ENCODE measurements at regions not wholly inside any gene's neighbourhood (a gene's known extent, or its start where the extent isn't known, plus 50 kb on each side); places are given as distances from the start of the nearest gene placed in this dataset.

DNA sequence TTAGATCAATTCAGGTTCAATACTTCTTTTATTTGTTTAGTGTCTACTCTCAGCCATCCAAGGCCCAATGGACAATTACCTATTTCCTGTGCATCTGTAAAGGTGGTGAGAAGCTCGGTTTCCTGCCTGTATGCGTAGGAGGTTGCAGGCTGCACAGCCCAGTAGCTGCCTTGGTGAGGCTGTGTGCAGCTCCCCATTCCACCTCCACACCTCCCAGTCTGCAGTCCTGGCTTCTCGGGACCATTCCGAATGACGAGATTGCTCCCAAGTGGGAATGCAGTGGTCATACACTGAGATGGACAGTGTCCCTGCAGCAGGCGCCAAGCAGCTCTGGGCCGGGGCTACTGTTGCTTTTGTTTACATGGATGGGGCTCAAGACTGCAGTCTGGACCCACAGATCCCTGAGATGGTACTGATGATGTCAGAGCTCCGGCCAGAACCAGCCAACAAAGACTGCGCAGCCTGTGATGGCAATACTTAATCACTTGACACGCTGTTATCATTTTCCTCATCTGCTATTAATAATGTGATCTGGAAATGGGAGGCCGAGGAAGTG, 206.1 kb upstream of the IRX1 start:
- H3K79me2 ChIP-seq (ENCODE audit: insufficient read depth, low read length) = no peaks in the 10 kb centered on the region
- WGBS (ENCODE audit: insufficient coverage) = 85% methylated on average over 4 of the region's 11 CpGs
- Mint-ChIP-seq H3K27me3 (ENCODE audit: low read depth in 3 of 3) (peaks cover 0 to 3% (median 0%) of the 10 kb centered on the region in 3 donors), H3K27ac (no peak overlapping the region), H3K36me3 (no peaks in the 10 kb centered on the region), H3K9me3 (peaks cover 0 to 31% (median 8%) of the 10 kb centered on the region in 7 donors), H3K4me1 (no peaks in the 10 kb centered on the region), H3K4me3 (no peak overlapping the region)
- no peaks in the 10 kb centered on the region for H3K27me3 ChIP-seq (ENCODE audit: control insufficient read depth in 2 of 2, insufficient read depth in 2 of 2, low read length in 2 of 2)
- no peak overlapping the region for H3K9ac ChIP-seq (ENCODE audit: insufficient read depth, low read length, poor library complexity, severe bottlenecking)
- H3K27ac ChIP-seq (ENCODE audit: low read depth in 1 of 2, low read length in 2 of 2) = no peak overlapping the region
- H3K4me3 ChIP-seq (replicated peaks in 1 of 3; ENCODE audit: low read depth in 2 of 3, low read length in 3 of 3) = no peak overlapping the region
- H4K20me1 ChIP-seq (ENCODE audit: insufficient read depth, low read length) = no peaks in the 10 kb centered on the region
- H3K36me3 ChIP-seq (replicated peaks in 1 of 2; ENCODE audit: control insufficient read depth in 1 of 2, insufficient read depth in 2 of 2, low read length in 2 of 2) = no peaks in the 10 kb centered on the region
- H3K4me2 ChIP-seq (replicated peaks; ENCODE audit: extremely low read depth, low read length, poor library complexity, severe bottlenecking) = no peak overlapping the region
- H3K4me1 ChIP-seq (ENCODE audit: control insufficient read depth in 1 of 2, insufficient read depth in 2 of 2, low read length in 2 of 2) = no peaks in the 10 kb centered on the region
- no peak for DNase-seq
- TF ChIP-seq, protein P1, sequence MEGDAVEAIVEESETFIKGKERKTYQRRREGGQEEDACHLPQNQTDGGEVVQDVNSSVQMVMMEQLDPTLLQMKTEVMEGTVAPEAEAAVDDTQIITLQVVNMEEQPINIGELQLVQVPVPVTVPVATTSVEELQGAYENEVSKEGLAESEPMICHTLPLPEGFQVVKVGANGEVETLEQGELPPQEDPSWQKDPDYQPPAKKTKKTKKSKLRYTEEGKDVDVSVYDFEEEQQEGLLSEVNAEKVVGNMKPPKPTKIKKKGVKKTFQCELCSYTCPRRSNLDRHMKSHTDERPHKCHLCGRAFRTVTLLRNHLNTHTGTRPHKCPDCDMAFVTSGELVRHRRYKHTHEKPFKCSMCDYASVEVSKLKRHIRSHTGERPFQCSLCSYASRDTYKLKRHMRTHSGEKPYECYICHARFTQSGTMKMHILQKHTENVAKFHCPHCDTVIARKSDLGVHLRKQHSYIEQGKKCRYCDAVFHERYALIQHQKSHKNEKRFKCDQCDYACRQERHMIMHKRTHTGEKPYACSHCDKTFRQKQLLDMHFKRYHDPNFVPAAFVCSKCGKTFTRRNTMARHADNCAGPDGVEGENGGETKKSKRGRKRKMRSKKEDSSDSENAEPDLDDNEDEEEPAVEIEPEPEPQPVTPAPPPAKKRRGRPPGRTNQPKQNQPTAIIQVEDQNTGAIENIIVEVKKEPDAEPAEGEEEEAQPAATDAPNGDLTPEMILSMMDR (IDR thresholded peaks at IDR 0.05) = no peak
- intact Hi-C loops (cut with micrococcal nuclease) = no loop called here
- peaks cover 6 to 17% of the 10 kb centered on the region in 2 donors for H3K9me3 ChIP-seq (replicated peaks in 1 of 2; ENCODE audit: control insufficient read depth in 1 of 2, insufficient read depth in 1 of 2, low read length in 2 of 2)
- no peak overlapping the region for H2AFZ ChIP-seq (ENCODE audit: insufficient read depth, low read depth, low read length, poor library complexity, severe bottlenecking)

DNA sequence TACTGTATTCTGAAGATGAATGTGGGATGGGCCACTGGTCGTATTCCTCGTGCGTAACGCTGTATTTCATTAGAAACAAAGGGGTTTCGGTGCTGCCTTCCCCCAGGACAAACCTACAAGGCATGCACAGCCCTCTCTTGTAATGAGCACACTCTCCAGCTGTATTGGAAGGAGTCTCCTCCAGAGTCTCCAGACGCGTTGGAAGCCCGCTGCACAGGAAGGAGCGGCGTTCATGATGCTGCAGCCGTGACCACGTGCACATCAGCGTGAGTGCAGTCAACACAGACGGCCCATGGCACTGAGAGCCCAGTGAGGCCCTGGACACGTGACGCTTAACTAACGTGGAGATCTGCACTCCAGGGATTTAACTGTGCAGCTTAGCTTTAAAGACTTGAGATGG, 209.0 kb upstream of the IRX1 start:
- Mint-ChIP-seq H3K27me3 (ENCODE audit: low read depth in 3 of 3) (peaks cover 0 to 2% (median 0%) of the 10 kb centered on the region in 3 donors), H3K36me3 (no peaks in the 10 kb centered on the region), H3K9me3 (peaks cover 1 to 44% (median 17%) of the 10 kb centered on the region in 7 donors), H3K4me3 (no peak overlapping the region), H3K27ac (no peak overlapping the region), H3K4me1 (no peaks in the 10 kb centered on the region)
- peaks cover 10 to 22% of the 10 kb centered on the region in 2 donors for H3K9me3 ChIP-seq (replicated peaks in 1 of 2; ENCODE audit: control insufficient read depth in 1 of 2, insufficient read depth in 1 of 2, low read length in 2 of 2)
- H3K27ac ChIP-seq (ENCODE audit: low read depth in 1 of 2, low read length in 2 of 2) = no peak overlapping the region
- TF ChIP-seq, protein P1 (IDR thresholded peaks at IDR 0.05) = no peak
- WGBS (ENCODE audit: insufficient coverage) = 96% methylated on average over 12 of the region's 17 CpGs
- no peak overlapping the region for H3K4me3 ChIP-seq (replicated peaks in 1 of 3; ENCODE audit: low read depth in 2 of 3, low read length in 3 of 3)
- no peak overlapping the region for H3K4me2 ChIP-seq (replicated peaks; ENCODE audit: extremely low read depth, low read length, poor library complexity, severe bottlenecking)
- H3K79me2 ChIP-seq (ENCODE audit: insufficient read depth, low read length) = no peaks in the 10 kb centered on the region
- H3K9ac ChIP-seq (ENCODE audit: insufficient read depth, low read length, poor library complexity, severe bottlenecking) = no peak overlapping the region
- no peaks in the 10 kb centered on the region for H4K20me1 ChIP-seq (ENCODE audit: insufficient read depth, low read length)
- intact Hi-C loops (cut with micrococcal nuclease) = no loop called here
- DNase-seq = no peak
- no peaks in the 10 kb centered on the region for H3K4me1 ChIP-seq (ENCODE audit: control insufficient read depth in 1 of 2, insufficient read depth in 2 of 2, low read length in 2 of 2)
- H3K36me3 ChIP-seq (replicated peaks in 1 of 2; ENCODE audit: control insufficient read depth in 1 of 2, insufficient read depth in 2 of 2, low read length in 2 of 2) = no peaks in the 10 kb centered on the region
- no peaks in the 10 kb centered on the region for H3K27me3 ChIP-seq (ENCODE audit: control insufficient read depth in 2 of 2, insufficient read depth in 2 of 2, low read length in 2 of 2)
- H2AFZ ChIP-seq (ENCODE audit: insufficient read depth, low read depth, low read length, poor library complexity, severe bottlenecking) = no peak overlapping the region
